Transverse colon (tissue), 4 donors: ENCODE measurements at regions not wholly inside any gene's neighbourhood (a gene's known extent, or its start where the extent isn't known, plus 50 kb on each side); places are given as distances from the start of the nearest gene placed in this dataset.

Experiments used
- EP300 ChIP-seq: sonication (generic); formaldehyde crosslinking; IDR thresholded peaks from one replicate; pipeline ENCODE4 v1.6.1; 2017; ENCODE audit warnings: antibody characterized with exemption, low read depth
- POLR2A ChIP-seq: fragments of 450-650 bp; IDR thresholded peaks from one replicate; pipeline ENCODE4 v1.6.1; 2016; ENCODE audit warnings: antibody characterized with exemption, mild to moderate bottlenecking, moderate library complexity
- POLR2AphosphoS5 ChIP-seq, 3 donors: sonication (generic); formaldehyde crosslinking; IDR thresholded peaks; one replicate each; pipeline ENCODE4 v1.6.1; 2016; ENCODE audit warnings: antibody characterized with exemption in 3 of 3
- TF ChIP-seq, protein P1 (sequence below), 5 experiments: fragments of 200-600 bp in 3 of 5; fragments of 450-650 bp in 2 of 5; sonication (generic) in 3 of 5; IDR thresholded peaks; 1 replicate in 2 of 5; 2 replicates in 3 of 5; pipeline ENCODE4 v1.5.1; 2016 to 2017; ENCODE audit warnings: antibody characterized with exemption in 5 of 5, inconsistent platforms in 3 of 5, mild to moderate bottlenecking in 2 of 5, moderate library complexity in 1 of 5

GRCh38 chr5:18394443-18394804, 760.2 kb downstream of the TAF11L14 start:
- TF ChIP-seq, protein P1, sequence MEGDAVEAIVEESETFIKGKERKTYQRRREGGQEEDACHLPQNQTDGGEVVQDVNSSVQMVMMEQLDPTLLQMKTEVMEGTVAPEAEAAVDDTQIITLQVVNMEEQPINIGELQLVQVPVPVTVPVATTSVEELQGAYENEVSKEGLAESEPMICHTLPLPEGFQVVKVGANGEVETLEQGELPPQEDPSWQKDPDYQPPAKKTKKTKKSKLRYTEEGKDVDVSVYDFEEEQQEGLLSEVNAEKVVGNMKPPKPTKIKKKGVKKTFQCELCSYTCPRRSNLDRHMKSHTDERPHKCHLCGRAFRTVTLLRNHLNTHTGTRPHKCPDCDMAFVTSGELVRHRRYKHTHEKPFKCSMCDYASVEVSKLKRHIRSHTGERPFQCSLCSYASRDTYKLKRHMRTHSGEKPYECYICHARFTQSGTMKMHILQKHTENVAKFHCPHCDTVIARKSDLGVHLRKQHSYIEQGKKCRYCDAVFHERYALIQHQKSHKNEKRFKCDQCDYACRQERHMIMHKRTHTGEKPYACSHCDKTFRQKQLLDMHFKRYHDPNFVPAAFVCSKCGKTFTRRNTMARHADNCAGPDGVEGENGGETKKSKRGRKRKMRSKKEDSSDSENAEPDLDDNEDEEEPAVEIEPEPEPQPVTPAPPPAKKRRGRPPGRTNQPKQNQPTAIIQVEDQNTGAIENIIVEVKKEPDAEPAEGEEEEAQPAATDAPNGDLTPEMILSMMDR (IDR thresholded peaks at IDR 0.05), result no peak
- TF ChIP-seq POLR2A (no peak), EP300 (no peak), POLR2AphosphoS5 (IDR thresholded peaks at IDR 0.05) (no peak)
